HuH-7.5 (cell line): ENCODE measurements at regions not wholly inside any gene's neighbourhood (a gene's known extent, or its start where the extent isn't known, plus 50 kb on each side); places are given as distances from the start of the nearest gene placed in this dataset.
"Not testable (repeated sequence)": the region's sequence is repeated elsewhere in the genome, so short reads cannot be mapped to it uniquely, and the experiment has no call there.

Experiments
- DNase-seq: peaks from one replicate; pipeline ENCODE4 v3.0.0; 2011; ENCODE audit warnings: low spot score

DNA sequence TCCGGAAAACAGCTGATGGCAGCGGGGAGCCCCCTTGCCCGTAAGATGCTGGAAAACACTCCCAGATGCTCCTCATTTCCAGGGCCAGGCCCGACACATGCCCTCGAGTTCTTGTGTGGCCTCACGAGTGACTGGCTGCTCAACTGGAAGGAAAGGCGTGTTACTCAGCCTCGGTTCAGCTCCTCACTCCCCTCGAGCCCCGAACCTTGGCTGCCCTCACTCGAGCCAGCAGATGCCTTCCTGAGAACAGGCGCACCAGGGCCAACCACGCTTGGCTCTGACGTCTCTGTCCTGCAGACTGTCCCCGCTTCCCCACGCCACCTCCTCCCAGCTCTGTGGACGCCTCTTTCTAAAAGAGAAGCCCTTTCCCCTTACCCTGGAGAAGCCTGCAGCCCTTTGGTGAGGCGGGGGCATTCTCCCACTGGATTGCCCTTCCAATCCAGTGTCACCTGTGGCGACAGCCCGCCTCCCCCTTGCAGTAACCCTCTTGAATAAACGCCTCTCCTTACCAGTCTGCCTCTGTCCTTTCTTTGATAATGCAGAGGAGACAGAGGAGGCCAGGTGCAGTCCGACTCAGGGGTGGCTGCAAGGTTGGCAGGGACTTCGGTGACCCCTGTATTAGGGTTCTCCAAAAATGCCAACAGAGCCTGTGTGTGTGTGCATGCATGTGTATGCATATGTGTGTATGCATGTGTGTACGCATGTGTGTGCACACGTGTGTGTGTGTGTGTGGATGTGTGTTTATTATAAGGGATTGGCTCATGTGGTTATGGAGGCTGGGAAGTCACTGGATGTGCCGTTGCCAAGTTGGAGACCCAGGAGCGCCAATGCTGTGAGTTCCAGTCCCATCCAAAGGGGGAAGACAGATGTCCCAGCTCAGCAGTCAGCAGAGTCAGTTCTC is 166.3 kb downstream of the KIF26A start:
- no peak for DNase-seq

DNA sequence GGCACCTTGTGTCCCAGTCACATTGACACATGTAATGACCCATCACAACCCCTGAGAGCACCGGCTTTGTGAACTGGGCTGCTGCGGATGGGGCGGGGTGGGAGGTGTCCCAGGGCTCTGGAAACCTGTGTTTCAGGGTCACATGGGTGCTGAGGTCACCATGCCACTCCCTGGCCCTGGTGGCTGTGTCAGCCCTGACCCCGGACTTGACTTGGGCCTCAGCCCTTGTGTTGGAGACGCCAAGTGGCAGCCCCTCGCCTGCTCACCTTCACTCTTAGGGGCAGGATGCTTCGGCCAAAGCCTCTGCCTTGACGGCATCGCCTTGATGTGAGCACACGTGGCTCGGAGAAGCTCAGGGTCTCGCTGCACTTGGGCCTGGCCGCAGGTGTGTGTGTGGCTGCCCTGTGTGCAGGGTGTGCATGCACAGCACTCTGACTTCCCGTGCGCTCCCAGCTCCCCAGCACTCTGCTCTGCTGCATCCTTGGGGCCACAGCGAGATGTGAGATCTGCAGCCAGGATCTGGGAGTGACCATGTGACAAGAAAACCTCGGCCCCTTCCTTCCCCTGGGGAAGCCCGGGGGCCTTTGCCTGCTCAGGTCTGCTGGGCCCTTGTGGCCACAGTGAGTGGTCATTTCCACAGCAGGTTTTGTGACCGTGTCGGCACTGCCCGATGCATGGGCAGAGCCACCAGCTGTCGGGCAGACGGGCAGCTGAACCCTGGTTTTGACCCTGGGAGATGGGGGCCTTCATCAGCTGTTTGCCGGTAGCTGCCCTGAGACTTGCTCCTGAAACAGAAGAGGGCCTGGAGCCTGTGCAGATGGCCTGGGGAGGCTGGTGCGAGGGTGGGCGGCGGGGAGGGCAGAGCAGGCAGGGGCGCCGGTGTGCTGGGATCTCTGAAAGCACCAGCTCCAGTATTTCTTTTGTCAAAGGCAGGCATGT is 167.4 kb downstream of the KIF26A start:
- no peak for DNase-seq

- no peak for DNase-seq
These were observed 168.2 kb downstream of the KIF26A start for GRCh38 chr14:104306450-104307040.

DNA sequence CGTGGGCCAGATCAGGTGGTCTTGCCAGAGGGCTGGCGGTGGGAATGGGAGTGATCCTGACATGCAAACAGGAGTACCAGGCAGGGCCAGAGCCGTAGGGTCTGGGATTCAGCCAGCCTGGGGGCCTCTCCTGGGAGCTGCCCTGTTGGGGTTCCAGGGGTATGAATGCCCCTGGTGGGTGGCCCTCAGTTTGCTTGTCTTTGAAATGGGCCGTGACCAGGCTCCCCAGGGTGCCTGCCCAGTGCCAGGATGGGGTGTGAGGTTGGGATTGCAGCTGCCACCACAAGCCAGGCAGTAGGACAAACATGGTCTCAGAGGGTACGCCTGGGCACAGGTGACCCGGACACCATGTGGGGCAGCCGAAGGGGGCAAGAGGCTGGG is 168.8 kb downstream of the KIF26A start:
- no peak for DNase-seq

- no peak for DNase-seq
These were observed 169.4 kb downstream of the KIF26A start for GRCh38 chr14:104307627-104308401.

DNA sequence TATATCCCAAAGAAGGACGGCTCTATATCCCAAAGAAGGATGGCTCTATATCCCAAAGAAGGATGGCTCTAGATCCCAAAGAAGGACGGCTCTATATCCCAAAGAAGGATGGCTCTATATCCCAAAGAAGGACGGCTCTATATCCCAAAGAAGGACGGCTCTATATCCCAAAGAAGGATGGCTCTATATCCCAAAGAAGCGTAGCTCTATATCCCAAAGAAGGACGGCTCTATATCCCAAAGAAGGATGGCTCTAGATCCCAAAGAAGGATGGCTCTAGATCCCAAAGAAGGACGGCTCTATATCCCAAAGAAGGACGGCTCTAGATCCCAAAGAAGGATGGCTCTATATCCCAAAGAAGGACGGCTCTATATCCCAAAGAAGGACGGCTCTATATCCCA is 170.1 kb downstream of the KIF26A start:
- not testable (repeated sequence) for DNase-seq

DNA sequence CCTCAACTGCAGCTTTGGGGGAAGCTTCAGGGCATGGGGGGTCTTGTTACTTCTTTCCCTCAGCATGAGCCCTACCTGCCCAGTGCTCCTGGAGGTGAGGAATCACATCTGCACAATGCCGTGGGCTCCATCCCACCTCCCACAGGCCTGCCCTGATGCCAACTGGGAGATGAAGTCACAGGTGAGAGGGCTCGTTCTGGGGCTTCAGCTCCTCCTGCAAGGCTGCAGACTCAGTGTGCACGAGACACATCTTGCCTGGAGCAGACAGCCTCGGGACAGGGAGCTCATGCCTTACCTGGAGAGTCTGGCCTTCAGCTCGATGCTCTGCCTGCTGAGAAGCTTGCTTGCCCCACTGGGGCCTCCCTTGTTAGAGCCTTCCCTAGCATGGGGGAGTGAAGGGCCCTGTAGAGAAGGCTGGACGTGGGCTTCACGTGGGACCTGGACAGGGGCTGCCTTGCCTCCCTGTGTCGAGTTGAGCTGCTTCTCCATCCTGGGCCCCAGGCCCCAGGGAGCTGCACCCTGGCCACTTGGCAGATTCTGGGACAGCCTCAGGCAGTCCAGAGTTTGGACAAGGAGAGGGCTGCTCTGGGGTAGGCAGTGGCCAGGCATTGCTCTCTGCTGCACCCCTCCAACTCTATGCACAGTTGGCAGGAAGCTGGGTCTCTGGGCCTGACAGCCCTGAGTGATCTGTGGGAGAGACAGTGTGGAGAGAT is 171.4 kb downstream of the KIF26A start:
- DNase-seq, result no peak

GRCh38 chr14:104311358-104311757 is 173.0 kb downstream of the KIF26A start:
- no peak for DNase-seq

GRCh38 chr14:104313674-104314073 is 175.3 kb downstream of the KIF26A start:
- no peak for DNase-seq

DNA sequence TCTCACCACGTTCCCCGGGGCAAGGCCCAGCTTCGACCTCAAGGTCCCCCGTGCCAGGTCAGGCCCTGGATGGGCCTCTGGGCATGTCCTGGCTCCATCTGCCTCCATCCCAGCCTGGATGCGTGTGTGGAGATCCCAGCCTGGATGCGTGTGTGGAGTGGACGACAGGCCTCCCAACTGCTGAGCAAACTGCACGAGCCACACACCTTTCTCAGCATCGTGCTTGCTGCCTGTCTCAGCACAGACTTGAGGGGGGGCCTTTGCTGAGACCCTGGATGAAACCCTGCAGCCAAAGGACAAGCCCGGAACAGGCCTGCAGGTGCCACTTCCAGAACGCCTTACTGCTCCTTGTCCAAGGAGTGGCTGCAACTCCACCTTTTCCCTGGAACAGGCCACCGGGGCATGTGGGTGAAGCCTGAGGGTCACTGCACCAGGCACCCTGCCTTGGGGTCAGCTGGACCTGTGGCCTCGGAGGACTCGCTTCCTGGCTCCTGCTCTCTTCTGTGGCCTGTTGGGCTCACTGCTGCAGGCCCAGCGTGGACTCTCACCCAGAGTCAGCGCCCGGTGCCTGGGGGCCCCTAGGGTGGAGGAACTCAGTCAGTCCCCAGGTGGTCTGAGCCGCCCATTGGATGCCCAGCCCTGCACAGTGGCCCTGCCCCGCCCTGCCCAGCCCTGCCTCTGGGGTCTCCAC is 176.0 kb downstream of the KIF26A start:
- DNase-seq, result no peak

DNA sequence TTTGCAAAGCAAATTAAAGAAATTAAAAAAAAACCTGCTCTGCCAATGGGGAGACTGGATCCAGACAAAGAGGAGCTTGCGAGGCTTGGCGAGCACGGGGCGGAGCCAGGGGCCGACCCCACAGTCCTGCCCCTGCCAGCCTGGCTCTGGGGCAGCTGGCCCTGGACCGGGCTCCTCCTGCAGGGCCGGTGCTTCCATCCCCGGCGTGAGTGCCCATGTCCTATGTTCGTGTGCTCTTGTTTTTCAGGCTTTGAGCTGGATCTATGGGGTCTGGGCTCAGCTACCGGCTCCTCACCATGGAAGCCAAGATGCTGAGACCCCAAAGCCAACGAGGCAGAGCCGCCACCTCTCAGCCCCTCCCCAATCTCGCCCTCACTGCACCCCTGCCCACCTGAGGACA is 176.8 kb downstream of the KIF26A start:
- no peak for DNase-seq

- DNase-seq, result no peak
These were observed 177.2 kb downstream of the KIF26A start for GRCh38 chr14:104315625-104316024.

DNA sequence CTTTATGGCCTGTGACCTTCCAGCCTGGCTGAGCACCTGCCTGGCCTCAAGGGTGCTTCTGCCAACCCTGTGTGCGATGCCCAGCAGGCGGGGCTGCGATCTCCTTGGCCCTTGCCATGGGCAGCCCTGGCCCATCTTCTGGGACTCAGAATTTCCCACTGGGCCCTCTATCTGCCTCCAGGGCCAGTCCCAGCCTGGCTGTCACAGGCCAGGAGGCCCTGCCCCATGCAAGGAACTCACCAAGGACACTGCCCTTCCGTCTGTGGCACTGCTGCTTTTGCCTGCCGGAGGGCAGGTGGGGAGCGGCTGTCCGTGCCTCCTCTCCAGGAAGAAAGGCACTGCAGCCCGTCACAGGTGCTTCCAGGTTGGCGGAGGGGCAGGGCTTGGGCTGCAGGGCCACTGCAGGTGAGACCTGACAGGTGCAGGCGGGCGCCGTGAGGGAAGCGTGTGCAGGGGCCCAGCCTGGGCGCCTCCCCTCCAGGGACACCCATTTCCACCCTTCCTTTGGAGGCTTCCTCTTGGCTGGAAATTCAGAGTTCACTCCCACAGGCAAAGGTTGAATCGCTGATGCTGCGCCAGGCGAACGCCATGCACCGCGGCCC is 177.8 kb downstream of the KIF26A start:
- no peak for DNase-seq

GRCh38 chr14:104316723-104317491 is 178.5 kb downstream of the KIF26A start:
- DNase-seq, result no peak

DNA sequence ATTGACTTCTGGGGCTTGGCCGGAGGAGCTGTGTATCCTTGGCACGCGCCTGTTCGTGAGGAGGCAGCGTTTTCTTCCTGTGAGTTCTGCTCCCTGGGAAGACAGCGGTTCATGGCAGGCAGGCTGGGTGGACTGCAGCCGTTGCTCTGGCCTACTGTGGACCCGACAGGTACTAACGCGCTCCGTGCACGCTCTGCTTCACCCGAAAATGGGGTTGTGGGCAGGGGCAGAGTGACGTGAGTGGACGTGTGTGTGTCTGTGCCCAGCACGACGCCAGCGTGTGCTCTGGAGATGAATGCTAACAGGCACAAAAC is 179.1 kb downstream of the KIF26A start:
- no peak for DNase-seq

DNA sequence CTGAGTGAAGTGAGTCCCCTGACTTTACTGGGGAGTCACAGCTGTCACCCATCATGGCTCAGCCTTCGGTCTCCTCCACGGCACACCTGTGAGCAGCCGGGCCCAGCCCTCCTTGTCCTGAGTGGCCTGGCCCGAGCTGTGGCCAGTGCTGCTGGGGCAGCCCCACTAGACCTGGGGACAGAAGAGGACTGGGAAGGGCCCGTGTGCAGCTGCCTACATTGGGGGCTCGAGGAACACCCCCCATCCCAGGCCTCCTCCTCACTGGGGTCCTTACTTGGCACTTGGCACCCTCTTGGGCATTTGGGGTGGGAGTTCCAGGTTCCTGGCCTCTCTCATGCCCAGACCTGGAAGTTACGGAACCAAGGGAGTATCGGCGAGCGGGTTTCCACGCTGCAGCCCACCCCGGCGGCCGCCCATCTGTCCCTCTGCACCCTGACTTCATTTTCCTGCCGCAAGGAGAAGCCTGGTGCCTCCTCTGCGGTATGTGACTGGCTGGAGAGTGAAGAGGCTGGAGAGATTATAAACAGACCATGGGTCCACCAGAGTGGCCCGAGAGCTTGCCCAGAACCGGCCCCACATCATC is 179.7 kb downstream of the KIF26A start:
- DNase-seq, result no peak

DNA sequence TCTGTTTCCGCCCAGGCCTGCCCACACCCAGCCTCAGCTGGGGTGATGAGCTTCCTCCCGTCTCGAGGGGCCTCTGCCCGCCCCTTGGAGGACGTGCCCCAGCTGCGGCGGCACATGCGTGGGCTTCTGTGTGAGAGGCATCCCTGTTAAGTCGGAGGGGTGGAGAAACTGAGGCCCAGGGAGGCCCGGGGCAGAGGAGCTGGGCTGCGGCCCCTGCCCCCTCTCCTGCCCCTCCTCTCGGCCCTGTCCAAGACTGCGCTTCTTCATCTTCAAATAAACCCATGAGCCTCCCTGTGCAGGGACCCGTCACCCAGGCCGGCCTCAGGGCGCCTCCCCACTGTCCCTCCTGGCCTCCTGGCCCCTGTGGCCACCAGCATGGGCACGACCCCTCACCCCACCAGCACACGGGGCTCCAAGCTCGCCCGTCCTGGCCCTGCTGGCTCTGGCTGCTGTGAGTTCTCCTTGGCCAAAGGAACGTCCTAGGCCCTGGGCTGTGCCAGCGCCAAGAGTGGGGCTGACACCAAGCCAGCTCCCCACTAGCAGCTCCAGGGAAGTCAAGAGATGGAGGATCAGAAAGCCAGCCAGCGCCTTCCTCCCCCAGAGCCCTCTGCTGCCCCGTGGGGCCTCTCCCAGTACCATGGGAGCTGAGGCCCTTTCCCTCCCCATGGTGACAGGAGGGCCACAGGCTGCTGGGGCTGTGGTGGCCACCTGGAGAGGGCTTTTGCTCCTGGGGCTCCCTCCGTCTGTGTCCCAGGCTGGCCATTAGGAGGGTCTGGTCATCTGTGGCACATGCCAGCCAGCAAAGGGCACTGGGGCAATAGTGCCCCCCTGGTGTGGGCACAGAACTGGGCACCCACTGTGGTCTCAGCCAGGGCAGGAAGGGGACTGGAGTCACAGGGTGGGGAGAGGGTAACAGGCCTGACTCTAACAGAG is 180.4 kb downstream of the KIF26A start:
- no peak for DNase-seq
